OCI-LY1 (cell line): ENCODE measurements at regions not wholly inside any gene's neighbourhood (a gene's known extent, or its start where the extent isn't known, plus 50 kb on each side); places are given as distances from the start of the nearest gene placed in this dataset.

ENCODE experiments used
- H2AFZ ChIP-seq: fragments of 200-600 bp; sonication (generic), shearing (Covaris generic); 2 replicates; pipeline ENCODE4 v1.6.0; 2014; ENCODE audit warnings: antibody characterized with exemption, mild to moderate bottlenecking, low read length
- H3F3A ChIP-seq: fragments of 200-600 bp; sonication (generic), shearing (Covaris generic); 2 replicates; pipeline ENCODE4 v1.6.0; 2014; ENCODE audit warnings: mild to moderate bottlenecking, antibody characterized with exemption, low read length, moderate library complexity; ENCODE audit not compliant: insufficient read depth
- H3K27ac ChIP-seq: fragments of 200-600 bp; sonication (generic); 2 replicates; pipeline ENCODE4 v1.5.1; 2014; ENCODE audit warnings: low read length, mixed run types, mild to moderate bottlenecking, low read depth; ENCODE audit not compliant: poor library complexity, severe bottlenecking
- H3K27me3 ChIP-seq: fragments of 200-600 bp; sonication (generic); 2 replicates; pipeline ENCODE4 v1.6.0; 2014; ENCODE audit warnings: antibody characterized with exemption, mild to moderate bottlenecking, low read length, moderate library complexity; ENCODE audit not compliant: insufficient read depth
- H3K36me3 ChIP-seq: fragments of 200-600 bp; sonication (generic); 2 replicates; pipeline ENCODE4 v1.6.1; 2014; ENCODE audit warnings: mild to moderate bottlenecking, antibody characterized with exemption, low read length, moderate library complexity, mixed read lengths; ENCODE audit not compliant: insufficient read depth
- H3K4me1 ChIP-seq: fragments of 200-600 bp; sonication (generic); 2 replicates; pipeline ENCODE4 v1.5.1; 2014; ENCODE audit warnings: mild to moderate bottlenecking, low read length, moderate library complexity; ENCODE audit not compliant: insufficient read depth, severe bottlenecking
- H3K4me2 ChIP-seq: fragments of 200-600 bp; sonication (generic), shearing (Covaris generic); 2 replicates; pipeline ENCODE4 v1.6.1; 2014; ENCODE audit warnings: low read length
- H3K4me3 ChIP-seq: fragments of 200-600 bp; sonication (generic); 2 replicates; pipeline ENCODE4 v1.5.1; 2014; ENCODE audit warnings: low read length, low read depth, mild to moderate bottlenecking, mixed read lengths; ENCODE audit not compliant: poor library complexity, severe bottlenecking
- H3K79me2 ChIP-seq: fragments of 200-600 bp; shearing (Covaris generic); 2 replicates; pipeline ENCODE4 v1.6.1; 2016; ENCODE audit warnings: mixed run types, low read length, mixed read lengths; ENCODE audit not compliant: insufficient read depth
- H3K9ac ChIP-seq: fragments of 200-600 bp; sonication (generic), shearing (Covaris generic); 2 replicates; pipeline ENCODE4 v1.6.1; 2014; ENCODE audit warnings: mild to moderate bottlenecking, low read length, mixed read lengths
- H3K9me2 ChIP-seq: fragments of 200-600 bp; sonication (generic), shearing (Covaris generic); 2 replicates; pipeline ENCODE4 v1.6.1; 2014; ENCODE audit warnings: low read depth, mild to moderate bottlenecking, low read length, mixed read lengths
- H3K9me3 ChIP-seq: fragments of 200-600 bp; shearing (Covaris generic); 2 replicates; pipeline ENCODE4 v1.6.1; 2014; ENCODE audit warnings: low read length, mixed read lengths
- H4K20me1 ChIP-seq: fragments of 200-600 bp; sonication (generic), shearing (Covaris generic); 2 replicates; pipeline ENCODE4 v1.6.0; 2016; ENCODE audit warnings: mild to moderate bottlenecking, low read length; ENCODE audit not compliant: insufficient read depth
- EZH2 ChIP-seq: fragments of 200-600 bp; sonication (generic), shearing (Covaris generic); IDR thresholded peaks from 2 replicates; pipeline ENCODE4 v1.8.0; 2017; ENCODE audit warnings: borderline replicate concordance, mixed run types, mild to moderate bottlenecking, antibody characterized with exemption, low read length, moderate library complexity, mixed read lengths
- TF ChIP-seq, protein P1 (sequence below): fragments of 200-600 bp; sonication (generic), shearing (Covaris generic); IDR thresholded peaks from 2 replicates; pipeline ENCODE4 v1.5.1; 2017; ENCODE audit warnings: mild to moderate bottlenecking, antibody characterized with exemption, low read length, moderate library complexity, mixed read lengths

GRCh38 chr21:23292292-23292691 lies 2294.1 kb downstream of the NCAM2 start:
- no peak overlapping the region for H3K27ac ChIP-seq
- H3K9me3 ChIP-seq = no peaks in the 10 kb centered on the region
- no peak overlapping the region for H3K4me2 ChIP-seq
- H3K36me3 ChIP-seq = no peaks in the 10 kb centered on the region
- H2AFZ ChIP-seq = no peak overlapping the region
- H3F3A ChIP-seq = no peaks in the 10 kb centered on the region
- H3K27me3 ChIP-seq = no peaks in the 10 kb centered on the region
- no peaks in the 10 kb centered on the region for H4K20me1 ChIP-seq
- H3K4me3 ChIP-seq = no peak overlapping the region
- no peaks in the 10 kb centered on the region for H3K9me2 ChIP-seq
- TF ChIP-seq EZH2 = no peak
- TF ChIP-seq, protein P1, sequence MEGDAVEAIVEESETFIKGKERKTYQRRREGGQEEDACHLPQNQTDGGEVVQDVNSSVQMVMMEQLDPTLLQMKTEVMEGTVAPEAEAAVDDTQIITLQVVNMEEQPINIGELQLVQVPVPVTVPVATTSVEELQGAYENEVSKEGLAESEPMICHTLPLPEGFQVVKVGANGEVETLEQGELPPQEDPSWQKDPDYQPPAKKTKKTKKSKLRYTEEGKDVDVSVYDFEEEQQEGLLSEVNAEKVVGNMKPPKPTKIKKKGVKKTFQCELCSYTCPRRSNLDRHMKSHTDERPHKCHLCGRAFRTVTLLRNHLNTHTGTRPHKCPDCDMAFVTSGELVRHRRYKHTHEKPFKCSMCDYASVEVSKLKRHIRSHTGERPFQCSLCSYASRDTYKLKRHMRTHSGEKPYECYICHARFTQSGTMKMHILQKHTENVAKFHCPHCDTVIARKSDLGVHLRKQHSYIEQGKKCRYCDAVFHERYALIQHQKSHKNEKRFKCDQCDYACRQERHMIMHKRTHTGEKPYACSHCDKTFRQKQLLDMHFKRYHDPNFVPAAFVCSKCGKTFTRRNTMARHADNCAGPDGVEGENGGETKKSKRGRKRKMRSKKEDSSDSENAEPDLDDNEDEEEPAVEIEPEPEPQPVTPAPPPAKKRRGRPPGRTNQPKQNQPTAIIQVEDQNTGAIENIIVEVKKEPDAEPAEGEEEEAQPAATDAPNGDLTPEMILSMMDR = no peak
- no peaks in the 10 kb centered on the region for H3K4me1 ChIP-seq
- no peak overlapping the region for H3K9ac ChIP-seq
- no peaks in the 10 kb centered on the region for H3K79me2 ChIP-seq

- TF ChIP-seq, protein P1 = no peak
- TF ChIP-seq EZH2 = no peak
- Histone ChIP-seq H3K9me2 (no peaks in the 10 kb centered on the region), H3K9me3 (no peaks in the 10 kb centered on the region), H3K4me2 (no peak overlapping the region), H4K20me1 (no peaks in the 10 kb centered on the region), H3K36me3 (no peaks in the 10 kb centered on the region), H3K4me3 (no peak overlapping the region), H3K79me2 (no peaks in the 10 kb centered on the region), H2AFZ (no peak overlapping the region), H3F3A (no peaks in the 10 kb centered on the region), H3K27me3 (no peaks in the 10 kb centered on the region), H3K4me1 (no peaks in the 10 kb centered on the region), H3K27ac (no peak overlapping the region), H3K9ac (no peak overlapping the region)
These were observed 2283.7 kb downstream of the NCAM2 start for GRCh38 chr21:23281917-23282316.

GRCh38 chr21:23249760-23250159 lies 2251.6 kb downstream of the NCAM2 start:
- no peak overlapping the region for H3K4me2 ChIP-seq

More at GRCh38 chr21:23249760-23250159, 2251.6 kb downstream of the NCAM2 start:
- Histone ChIP-seq H3K27me3 (no peaks in the 10 kb centered on the region), H3K9ac (no peak overlapping the region), H2AFZ (no peak overlapping the region), H3K9me3 (no peaks in the 10 kb centered on the region), H3F3A (no peaks in the 10 kb centered on the region), H3K4me1 (no peaks in the 10 kb centered on the region), H3K36me3 (no peaks in the 10 kb centered on the region), H3K27ac (no peak overlapping the region), H3K79me2 (no peaks in the 10 kb centered on the region), H3K9me2 (no peaks in the 10 kb centered on the region), H4K20me1 (no peaks in the 10 kb centered on the region), H3K4me3 (no peak overlapping the region)
- TF ChIP-seq, protein P1 = no peak
- TF ChIP-seq EZH2 = no peak
